Keratinocyte (primary cell): ENCODE measurements at regions not wholly inside any gene's neighbourhood (a gene's known extent, or its start where the extent isn't known, plus 50 kb on each side); places are given as distances from the start of the nearest gene placed in this dataset.

Source experiments
- DNase-seq: peaks from one replicate; pipeline ENCODE4 v3.0.0-alpha.2; 2011; ENCODE audit warnings: low read depth, missing footprints, low spot score
- FAIRE-seq: peaks from 2 replicates; lab custom pipeline; 2011; peaks lifted over from hg19 to GRCh38; lab: Jason Lieb, UNC
- H2AFZ ChIP-seq: 2 replicates; pipeline ENCODE4 v1.6.0; 2012; ENCODE audit warnings: low read length, control low read depth, inconsistent platforms; ENCODE audit not compliant: control insufficient read depth
- H3K27ac ChIP-seq: 2 replicates; pipeline ENCODE4 v1.5.1; 2011; ENCODE audit warnings: low read length; ENCODE audit not compliant: control insufficient read depth, insufficient read depth
- H3K27me3 ChIP-seq: 3 replicates; pipeline ENCODE4 v1.6.0; 2011; ENCODE audit warnings: low read length; ENCODE audit not compliant: control insufficient read depth, insufficient read depth; ENCODE audit errors: extremely low read depth
- H3K36me3 ChIP-seq, 2 experiments: 2 replicates in 1 of 2; 3 replicates in 1 of 2; pipeline ENCODE4 v1.5.1; 2011; ENCODE audit warnings: low read length in 2 of 2, mild to moderate bottlenecking in 1 of 2; ENCODE audit not compliant: control insufficient read depth in 2 of 2, insufficient read depth in 2 of 2; ENCODE audit errors: extremely low read depth in 1 of 2
- H3K4me1 ChIP-seq: 3 replicates; pipeline ENCODE4 v1.5.1; 2011; ENCODE audit warnings: low read length; ENCODE audit not compliant: control insufficient read depth, insufficient read depth; ENCODE audit errors: extremely low read depth
- H3K4me2 ChIP-seq: 3 replicates; pipeline ENCODE4 v1.6.0; 2011; ENCODE audit warnings: low read depth, low read length; ENCODE audit not compliant: control insufficient read depth, insufficient read depth; ENCODE audit errors: extremely low read depth
- H3K4me3 ChIP-seq, 3 experiments: fragments of 200-600 bp in 1 of 3; sonication (generic) in 1 of 3; 2 replicates in 2 of 3; 3 replicates in 1 of 3; pipeline ENCODE4 v1.5.1; 2011 to 2016; ENCODE audit warnings: low read length in 3 of 3, mild to moderate bottlenecking in 3 of 3, control low read depth in 2 of 3, inconsistent platforms in 1 of 3, low read depth in 1 of 3, mixed read lengths in 1 of 3, mixed run types in 1 of 3, moderate library complexity in 1 of 3; ENCODE audit not compliant: control insufficient read depth in 2 of 3, insufficient read depth in 2 of 3; ENCODE audit errors: extremely low read depth in 1 of 3
- H3K79me2 ChIP-seq: 2 replicates; pipeline ENCODE4 v1.6.0; 2012; ENCODE audit warnings: low read length; ENCODE audit not compliant: control insufficient read depth, insufficient read depth
- H3K9ac ChIP-seq: 3 replicates; pipeline ENCODE4 v1.6.0; 2011; ENCODE audit warnings: low read length; ENCODE audit not compliant: control insufficient read depth, insufficient read depth; ENCODE audit errors: extremely low read depth
- H3K9me1 ChIP-seq: 3 replicates; pipeline ENCODE4 v1.6.0; 2011; ENCODE audit warnings: low read length; ENCODE audit not compliant: control insufficient read depth, insufficient read depth; ENCODE audit errors: extremely low read depth
- H3K9me3 ChIP-seq: 2 replicates; pipeline ENCODE4 v1.5.1; 2012; ENCODE audit warnings: low read depth, low read length; ENCODE audit not compliant: control insufficient read depth
- H4K20me1 ChIP-seq: 3 replicates; pipeline ENCODE4 v1.6.0; 2011; ENCODE audit warnings: low read length; ENCODE audit not compliant: control insufficient read depth, insufficient read depth; ENCODE audit errors: extremely low read depth
- CTCF ChIP-seq, 3 experiments: IDR thresholded peaks in 1 of 3; conservative IDR thresholded peaks in 1 of 3; optimal IDR thresholded peaks in 1 of 3; 2 replicates in 2 of 3; 3 replicates in 1 of 3; pipeline versions ENCODE3 to v1.5.1; 2011; ENCODE audit warnings: low read length in 3 of 3, mild to moderate bottlenecking in 3 of 3, moderate library complexity in 2 of 3, control low read depth in 1 of 3, inconsistent platforms in 1 of 3; ENCODE audit not compliant: insufficient read depth in 2 of 3; ENCODE audit errors: extremely low read depth in 1 of 3
- EZH2 ChIP-seq: IDR thresholded peaks from one replicate; pipeline ENCODE4 v1.6.1; 2012; ENCODE audit warnings: inconsistent platforms, mild to moderate bottlenecking, low read length, moderate library complexity
- dilution Hi-C: fragments of 300-500 bp; cut with MboI; formaldehyde crosslinking; loops from one replicate; pipeline ENCODE4 v1.7.0; 2020; ENCODE audit warnings: low sequenced_read_pairs; ENCODE audit not compliant: extremely low pct_ligation_motif_present

DNA sequence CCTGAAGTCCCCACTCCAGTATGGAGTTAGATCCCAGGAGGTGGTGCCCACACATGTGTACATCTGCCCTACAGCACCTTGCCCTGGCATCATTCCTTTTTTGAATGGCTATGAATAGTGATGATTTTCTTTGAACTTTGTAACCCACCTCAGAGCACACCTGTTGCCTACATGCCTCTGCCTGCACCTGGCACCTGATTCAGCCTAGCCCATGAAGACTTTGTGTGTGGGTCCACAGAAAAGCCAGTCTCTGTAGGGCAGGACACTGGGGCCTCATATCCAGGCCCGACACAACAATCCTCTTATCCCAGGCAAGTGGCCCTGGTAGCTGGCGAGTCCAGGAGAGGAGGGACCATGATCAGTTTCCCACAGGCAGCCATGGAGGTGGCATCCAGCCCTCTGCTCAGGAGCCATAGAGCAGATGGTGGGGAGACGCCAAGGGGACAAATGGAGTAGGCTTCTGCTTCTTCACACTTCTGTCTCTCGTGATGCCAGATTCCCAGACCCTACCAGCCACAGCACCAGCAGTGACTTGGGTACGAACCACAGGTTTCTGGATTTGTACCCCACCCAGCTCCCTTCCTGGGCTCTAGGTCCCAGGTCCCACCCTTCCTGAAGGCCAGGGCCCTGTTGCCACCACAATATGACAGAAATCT is 230.7 kb downstream of the UACA start:
- FAIRE-seq (no peak), DNase-seq (no peak)
- dilution Hi-C loops: no loop called here
- peaks cover 69% of the 10 kb centered on the region for H3K27me3 ChIP-seq
- no peaks in the 10 kb centered on the region for H3K36me3 ChIP-seq
- no peaks in the 10 kb centered on the region for H4K20me1 ChIP-seq
- H3K79me2 ChIP-seq: no peaks in the 10 kb centered on the region
- H3K27ac ChIP-seq: no peak overlapping the region
- H3K9me3 ChIP-seq: no peaks in the 10 kb centered on the region
- H3K4me1 ChIP-seq: no peaks in the 10 kb centered on the region
- TF ChIP-seq CTCF (optimal IDR thresholded peaks at IDR 0.05 in 1 of 3, IDR thresholded peaks at IDR 0.05 in 1 of 3, conservative IDR thresholded peaks at IDR 0.05 in 1 of 3; ENCODE audit: extremely low read depth in 1 of 3, insufficient read depth in 2 of 3, low read length in 3 of 3): no peak
- TF ChIP-seq EZH2: no peak
- no peak overlapping the region for H3K9ac ChIP-seq
- H2AFZ ChIP-seq: no peak overlapping the region
- no peaks in the 10 kb centered on the region for H3K9me1 ChIP-seq
- no peak overlapping the region for H3K4me2 ChIP-seq
- H3K4me3 ChIP-seq: no peak overlapping the region

- dilution Hi-C loops: no loop called here
- H3K9me1 ChIP-seq: no peaks in the 10 kb centered on the region
- peaks cover 3% of the 10 kb centered on the region for H4K20me1 ChIP-seq
- TF ChIP-seq CTCF (optimal IDR thresholded peaks at IDR 0.05 in 1 of 3, IDR thresholded peaks at IDR 0.05 in 1 of 3, conservative IDR thresholded peaks at IDR 0.05 in 1 of 3; ENCODE audit: extremely low read depth in 1 of 3, insufficient read depth in 2 of 3, low read length in 3 of 3) (no peak), EZH2 (no peak)
- H3K27me3 ChIP-seq: peaks cover 70% of the 10 kb centered on the region
- FAIRE-seq: no peak
- no peak overlapping the region for H3K4me3 ChIP-seq
- DNase-seq: no peak
- H3K79me2 ChIP-seq: no peaks in the 10 kb centered on the region
- H3K4me2 ChIP-seq: no peak overlapping the region
- no peak overlapping the region for H2AFZ ChIP-seq
- no peaks in the 10 kb centered on the region for H3K9me3 ChIP-seq
- peaks cover 6% of the 10 kb centered on the region for H3K4me1 ChIP-seq
- H3K27ac ChIP-seq: no peak overlapping the region
- no peak overlapping the region for H3K9ac ChIP-seq
- no peaks in the 10 kb centered on the region for H3K36me3 ChIP-seq
Measured at GRCh38 chr15:70531576-70531975, 231.8 kb downstream of the UACA start.
